ENCODE measurements at regions not wholly inside any gene's neighbourhood (a gene's known extent, or its start where the extent isn't known, plus 50 kb on each side); places are given as distances from the start of the nearest gene placed in this dataset.

DNA sequence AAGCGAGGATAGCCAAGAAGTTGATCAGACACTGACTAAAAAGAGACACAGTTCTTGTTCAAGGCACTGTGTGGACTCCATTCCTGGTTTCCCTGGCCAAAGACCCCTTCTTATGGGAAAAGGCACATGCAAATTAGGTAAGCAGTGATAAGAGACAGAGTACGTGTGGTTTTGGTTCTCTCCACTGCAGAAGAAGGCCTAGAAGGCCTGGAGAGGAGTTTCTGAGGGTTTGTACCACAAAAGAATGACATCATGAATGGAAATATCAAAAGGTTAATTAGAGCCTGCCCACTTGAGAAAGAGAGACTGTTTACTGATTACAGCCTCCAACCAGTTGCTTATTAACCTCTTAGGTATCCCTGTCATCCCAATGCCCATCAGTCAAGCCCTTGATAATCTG lies 137.5 kb downstream of the ZNF365 start:
- TF ChIP-seq, protein P1, sequence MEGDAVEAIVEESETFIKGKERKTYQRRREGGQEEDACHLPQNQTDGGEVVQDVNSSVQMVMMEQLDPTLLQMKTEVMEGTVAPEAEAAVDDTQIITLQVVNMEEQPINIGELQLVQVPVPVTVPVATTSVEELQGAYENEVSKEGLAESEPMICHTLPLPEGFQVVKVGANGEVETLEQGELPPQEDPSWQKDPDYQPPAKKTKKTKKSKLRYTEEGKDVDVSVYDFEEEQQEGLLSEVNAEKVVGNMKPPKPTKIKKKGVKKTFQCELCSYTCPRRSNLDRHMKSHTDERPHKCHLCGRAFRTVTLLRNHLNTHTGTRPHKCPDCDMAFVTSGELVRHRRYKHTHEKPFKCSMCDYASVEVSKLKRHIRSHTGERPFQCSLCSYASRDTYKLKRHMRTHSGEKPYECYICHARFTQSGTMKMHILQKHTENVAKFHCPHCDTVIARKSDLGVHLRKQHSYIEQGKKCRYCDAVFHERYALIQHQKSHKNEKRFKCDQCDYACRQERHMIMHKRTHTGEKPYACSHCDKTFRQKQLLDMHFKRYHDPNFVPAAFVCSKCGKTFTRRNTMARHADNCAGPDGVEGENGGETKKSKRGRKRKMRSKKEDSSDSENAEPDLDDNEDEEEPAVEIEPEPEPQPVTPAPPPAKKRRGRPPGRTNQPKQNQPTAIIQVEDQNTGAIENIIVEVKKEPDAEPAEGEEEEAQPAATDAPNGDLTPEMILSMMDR (IDR thresholded peaks at IDR 0.05), result no peak
- TF ChIP-seq POLR2A (IDR thresholded peaks at IDR 0.05), result no peak

Measured in body of pancreas (tissue), 4 donors.